GM13976 (cell line): ENCODE measurements at regions not wholly inside any gene's neighbourhood (a gene's known extent, or its start where the extent isn't known, plus 50 kb on each side); places are given as distances from the start of the nearest gene placed in this dataset.

Source experiments
- DNase-seq: peaks from one replicate; pipeline ENCODE4 v3.0.0; 2012; ENCODE audit warnings: low spot score
- in situ Hi-C: fragments of 300-500 bp; cut with MboI; formaldehyde crosslinking; loops from one replicate; pipeline ENCODE4 v1.12.0; 2022; ENCODE audit warnings: low sequenced_read_pairs, mixed read lengths, inconsistent platforms; ENCODE audit not compliant: unreplicated experiment
- TF ChIP-seq, protein P1 (sequence below): IDR thresholded peaks from 2 replicates; pipeline ENCODE4 v1.5.1; 2012; ENCODE audit warnings: borderline replicate concordance, mild to moderate bottlenecking; ENCODE audit not compliant: insufficient read depth; ENCODE audit errors: extremely low read depth, missing control alignments, control extremely low read depth

DNA sequence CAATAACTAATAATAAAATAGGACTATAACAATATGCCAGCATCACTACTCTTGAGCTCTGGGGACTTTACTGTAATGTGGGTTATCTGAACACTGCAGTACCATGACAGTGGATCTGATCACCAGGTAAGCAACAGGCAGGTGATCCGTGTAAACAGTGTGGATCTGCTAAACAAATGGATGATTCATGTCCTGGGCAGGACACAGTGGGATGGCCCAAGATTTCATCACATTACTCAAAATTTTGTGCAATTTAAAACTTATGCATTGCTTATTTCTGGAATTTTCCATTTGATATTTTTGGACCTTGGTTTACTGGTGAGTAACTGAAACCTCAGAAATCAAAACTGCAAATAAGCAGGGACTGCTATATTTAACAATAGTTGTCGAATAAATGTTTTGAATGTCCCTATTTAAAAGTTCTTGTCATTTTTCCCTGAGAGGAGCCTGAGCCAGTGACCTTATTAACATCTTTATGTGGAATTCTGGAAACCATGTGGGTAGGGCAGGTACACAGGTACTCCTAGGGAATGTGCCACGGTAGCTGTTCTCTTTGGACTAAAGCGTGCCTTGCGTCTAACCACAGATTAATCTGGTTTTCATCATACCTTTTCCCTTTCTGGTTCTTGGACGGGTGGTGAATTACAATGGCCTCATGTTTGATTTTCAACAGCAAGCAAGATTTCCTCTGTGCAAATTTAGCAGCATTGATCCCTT, 214.5 kb upstream of the SASH1 start:
- TF ChIP-seq, protein P1, sequence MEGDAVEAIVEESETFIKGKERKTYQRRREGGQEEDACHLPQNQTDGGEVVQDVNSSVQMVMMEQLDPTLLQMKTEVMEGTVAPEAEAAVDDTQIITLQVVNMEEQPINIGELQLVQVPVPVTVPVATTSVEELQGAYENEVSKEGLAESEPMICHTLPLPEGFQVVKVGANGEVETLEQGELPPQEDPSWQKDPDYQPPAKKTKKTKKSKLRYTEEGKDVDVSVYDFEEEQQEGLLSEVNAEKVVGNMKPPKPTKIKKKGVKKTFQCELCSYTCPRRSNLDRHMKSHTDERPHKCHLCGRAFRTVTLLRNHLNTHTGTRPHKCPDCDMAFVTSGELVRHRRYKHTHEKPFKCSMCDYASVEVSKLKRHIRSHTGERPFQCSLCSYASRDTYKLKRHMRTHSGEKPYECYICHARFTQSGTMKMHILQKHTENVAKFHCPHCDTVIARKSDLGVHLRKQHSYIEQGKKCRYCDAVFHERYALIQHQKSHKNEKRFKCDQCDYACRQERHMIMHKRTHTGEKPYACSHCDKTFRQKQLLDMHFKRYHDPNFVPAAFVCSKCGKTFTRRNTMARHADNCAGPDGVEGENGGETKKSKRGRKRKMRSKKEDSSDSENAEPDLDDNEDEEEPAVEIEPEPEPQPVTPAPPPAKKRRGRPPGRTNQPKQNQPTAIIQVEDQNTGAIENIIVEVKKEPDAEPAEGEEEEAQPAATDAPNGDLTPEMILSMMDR: no peak
- in situ Hi-C loops: no loop called here
- DNase-seq: no peak

DNA sequence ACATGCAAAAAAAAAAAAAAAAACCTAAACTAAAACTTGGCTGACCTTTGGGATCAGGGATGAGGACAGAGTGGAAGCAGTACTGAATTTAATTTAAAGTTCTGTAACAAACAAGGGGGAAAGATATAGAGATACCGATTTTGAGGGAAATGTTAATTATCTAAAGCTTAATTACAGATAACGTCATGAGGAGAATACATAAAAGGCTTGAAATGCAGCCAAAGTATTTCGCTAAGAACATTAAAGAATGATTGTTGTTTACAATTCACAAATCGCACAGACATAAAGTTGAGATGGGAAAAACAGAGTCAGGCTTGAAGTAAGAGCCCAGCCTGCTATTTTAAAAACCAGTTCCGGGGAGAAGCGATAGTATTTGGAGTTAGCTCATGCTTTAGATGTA, 208.0 kb upstream of the SASH1 start:
- DNase-seq: no peak
- TF ChIP-seq, protein P1: no peak
- in situ Hi-C loops: no loop called here

DNA sequence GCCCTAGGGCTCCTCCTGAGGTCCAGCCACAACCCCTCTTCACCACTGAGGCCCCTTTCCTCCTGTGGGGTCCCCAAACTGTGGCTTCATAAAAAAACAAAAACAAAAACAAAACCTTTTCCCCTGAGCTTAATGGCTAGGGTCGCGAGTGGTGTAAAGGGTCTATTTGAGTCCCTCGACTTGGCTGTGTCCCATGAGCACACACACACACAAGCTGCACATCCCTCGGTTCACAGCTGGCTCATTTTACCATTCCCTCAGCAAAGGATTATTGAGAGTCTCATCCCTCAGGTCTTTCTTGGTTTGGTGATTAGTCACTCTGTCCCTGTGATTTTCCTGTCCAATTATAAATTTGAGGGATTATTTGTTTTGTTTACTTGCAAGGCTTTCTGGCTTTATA, 206.1 kb upstream of the SASH1 start:
- in situ Hi-C loops: no loop called here
- no peak for DNase-seq
- TF ChIP-seq, protein P1: no peak

DNA sequence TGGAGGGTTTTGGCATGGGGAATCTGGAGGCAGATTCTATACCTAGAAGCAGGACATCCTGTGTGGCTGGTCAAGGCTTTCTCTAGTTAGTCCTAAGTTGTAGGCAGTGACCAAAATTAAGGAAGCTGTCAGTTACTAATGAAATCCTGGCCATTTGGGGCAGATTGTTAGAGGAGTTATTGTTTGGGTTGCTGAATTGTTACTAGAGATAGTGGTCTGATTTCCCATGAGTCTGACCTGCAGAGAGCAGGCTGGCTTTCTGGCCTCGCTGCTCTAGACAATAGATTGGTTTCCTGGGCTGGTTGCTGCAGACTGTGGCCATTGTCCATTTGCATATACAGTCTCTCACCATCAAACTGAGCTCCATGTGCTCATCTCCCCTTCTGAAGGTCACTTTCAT, 205.0 kb upstream of the SASH1 start:
- TF ChIP-seq, protein P1: no peak
- in situ Hi-C loops: no loop called here
- no peak for DNase-seq

DNA sequence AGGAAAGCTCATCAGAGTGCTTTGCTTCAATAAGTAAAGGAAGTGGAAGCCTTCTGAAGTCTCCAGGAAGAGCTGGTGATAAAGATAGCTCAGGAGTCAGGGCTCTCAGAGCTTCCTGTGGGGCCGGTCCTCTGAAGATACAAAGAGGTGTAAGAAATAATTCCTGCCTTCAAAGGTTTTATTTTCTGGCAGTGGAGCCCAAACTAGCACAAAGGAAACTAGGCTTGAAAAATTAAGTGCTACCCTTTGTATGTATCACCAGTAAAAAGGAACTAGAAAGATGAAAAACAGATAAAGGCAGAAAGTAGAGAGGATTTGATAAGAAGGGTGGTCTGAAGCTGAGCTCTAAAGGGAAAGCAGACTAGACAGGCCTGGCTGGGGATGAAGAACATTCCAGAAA, 204.1 kb upstream of the SASH1 start:
- no peak for DNase-seq
- TF ChIP-seq, protein P1: no peak
- in situ Hi-C loops: no loop called here

DNA sequence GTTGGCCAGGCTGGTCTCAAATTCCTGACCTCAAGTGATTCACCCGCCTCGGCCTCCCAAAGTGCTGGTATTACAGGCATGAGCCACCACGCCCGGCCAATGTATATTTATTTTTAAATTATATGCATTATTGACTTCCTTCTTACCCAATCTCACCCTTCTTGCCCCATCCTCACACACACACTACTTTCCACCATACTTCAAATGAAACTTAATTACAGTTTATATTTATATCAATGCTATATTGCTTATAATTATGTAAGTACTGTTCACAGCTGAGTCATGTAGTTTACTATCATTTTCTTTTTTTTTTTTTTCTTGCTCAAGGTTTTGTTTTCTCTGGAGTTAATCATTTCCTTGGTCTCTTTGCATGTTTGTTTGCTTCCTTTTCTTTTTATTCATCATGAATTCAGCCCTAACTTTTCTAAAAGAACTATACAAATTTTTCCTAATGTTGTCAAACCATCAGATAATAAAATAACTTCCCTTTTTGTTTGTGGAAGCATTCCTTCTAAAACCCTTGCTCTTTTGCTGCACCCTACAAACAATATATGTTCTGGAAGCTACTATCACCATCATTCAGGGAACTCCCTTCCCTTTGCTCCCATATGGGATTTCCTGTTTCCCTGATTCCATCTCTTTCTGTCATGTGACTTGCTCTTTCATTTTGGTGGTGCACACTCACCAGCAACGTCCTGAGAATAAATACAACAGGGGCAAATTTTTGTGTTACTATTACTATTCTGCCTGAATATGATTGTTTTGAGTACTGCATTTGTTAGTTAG, 201.7 kb upstream of the SASH1 start:
- TF ChIP-seq, protein P1: no peak
- in situ Hi-C loops: no loop called here
- no peak for DNase-seq

DNA sequence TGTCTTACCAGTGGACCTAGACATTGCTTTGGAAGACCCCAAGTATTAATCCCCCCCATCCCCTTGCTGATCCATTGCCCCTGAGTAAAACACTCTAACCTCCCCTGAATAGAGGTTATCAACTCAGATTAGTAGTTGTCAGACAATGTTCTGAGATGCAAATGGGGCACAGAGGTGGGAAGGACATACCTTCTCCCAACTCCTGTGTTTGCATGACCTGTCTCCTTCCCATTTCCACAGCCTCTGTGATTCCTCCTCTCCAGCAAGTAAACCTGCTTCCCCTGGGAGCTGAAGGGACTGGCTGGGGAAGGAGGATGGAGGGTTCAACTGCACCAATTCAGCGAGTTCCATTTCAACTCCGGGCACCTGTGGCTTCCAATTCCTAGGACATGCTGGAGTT, 199.8 kb upstream of the SASH1 start:
- TF ChIP-seq, protein P1: no peak
- DNase-seq: no peak
- in situ Hi-C loops: no loop called here
